Muscle of leg (tissue), 3 donors: ENCODE measurements at regions not wholly inside any gene's neighbourhood (a gene's known extent, or its start where the extent isn't known, plus 50 kb on each side); places are given as distances from the start of the nearest gene placed in this dataset.
"Not testable (repeated sequence)": the region's sequence is repeated elsewhere in the genome, so short reads cannot be mapped to it uniquely, and the experiment has no call there.

Experiments
- DNase-seq: peaks from one replicate; pipeline ENCODE4 v3.0.0; 2013
- H3K27ac ChIP-seq: one replicate; pipeline ENCODE4 v1.5.1; 2013; ENCODE audit warnings: mild to moderate bottlenecking, low read length, control low read depth
- H3K27me3 ChIP-seq: one replicate; pipeline ENCODE4 v1.6.1; 2013; ENCODE audit warnings: low read length; ENCODE audit not compliant: control insufficient read depth, insufficient read depth
- H3K36me3 ChIP-seq: one replicate; pipeline ENCODE4 v1.6.1; 2013; ENCODE audit warnings: low read length; ENCODE audit not compliant: control insufficient read depth, insufficient read depth
- H3K4me1 ChIP-seq: one replicate; pipeline ENCODE4 v1.6.1; 2013; ENCODE audit warnings: low read length; ENCODE audit not compliant: control insufficient read depth, insufficient read depth
- H3K4me3 ChIP-seq: one replicate; pipeline ENCODE4 v1.5.1; 2013; ENCODE audit warnings: low read length, control low read depth
- H3K9me3 ChIP-seq: replicated peaks from 2 replicates; pipeline ENCODE4 v1.6.1; 2013; ENCODE audit warnings: low read depth, low read length; ENCODE audit not compliant: control insufficient read depth
- WGBS: methylation state at CpG from one replicate; pipeline ENCODE4 v1.1.5; 2013; ENCODE audit warnings: missing lambda C conversion rate; ENCODE audit not compliant: insufficient coverage; 5-methylcytosine and 5-hydroxymethylcytosine counted together

GRCh38 chr14:66249544-66249943 is 236.6 kb upstream of the CCDC196 start:
- H3K27me3 ChIP-seq, result no peaks in the 10 kb centered on the region
- no peak overlapping the region for H3K4me3 ChIP-seq
- no peaks in the 10 kb centered on the region for H3K9me3 ChIP-seq
- H3K27ac ChIP-seq, result no peak overlapping the region
- WGBS, result 84% methylated on average over 2 of the region's 3 CpGs
- H3K4me1 ChIP-seq, result no peaks in the 10 kb centered on the region
- DNase-seq, result no peak
- no peaks in the 10 kb centered on the region for H3K36me3 ChIP-seq

DNA sequence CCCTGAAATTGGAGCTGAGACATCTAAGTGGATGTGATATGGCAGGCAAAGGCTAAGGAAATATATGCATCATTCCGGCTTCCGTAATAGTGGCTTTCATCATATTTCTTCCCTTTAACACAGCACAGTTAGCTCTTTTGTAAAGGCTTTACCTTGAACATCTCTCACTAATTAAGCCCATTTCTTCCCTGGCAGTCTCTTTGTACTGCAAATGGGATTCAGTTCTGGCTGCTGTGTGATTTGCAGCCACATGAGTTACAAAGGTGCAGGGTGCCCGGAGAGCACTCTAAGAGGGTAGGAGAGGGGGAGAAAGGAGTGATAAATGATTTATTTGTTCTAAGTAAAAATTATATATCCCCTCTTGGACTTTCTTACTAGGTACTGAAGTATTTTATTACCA is 232.1 kb upstream of the CCDC196 start:
- Histone ChIP-seq H3K4me3 (no peak overlapping the region), H3K27me3 (no peaks in the 10 kb centered on the region), H3K27ac (no peak overlapping the region), H3K9me3 (no peaks in the 10 kb centered on the region), H3K36me3 (no peaks in the 10 kb centered on the region), H3K4me1 (no peaks in the 10 kb centered on the region)
- WGBS, result no CpG with 5 or more reads among the region's 3 CpGs
- DNase-seq, result no peak

- Histone ChIP-seq H3K27me3 (no peaks in the 10 kb centered on the region), H3K9me3 (no peaks in the 10 kb centered on the region), H3K27ac (no peak overlapping the region), H3K4me1 (no peaks in the 10 kb centered on the region), H3K36me3 (no peaks in the 10 kb centered on the region), H3K4me3 (no peak overlapping the region)
- WGBS, result no CpG with 5 or more reads among the region's 1 CpG
- no peak for DNase-seq
These were observed 217.3 kb upstream of the CCDC196 start for GRCh38 chr14:66268802-66269334.

GRCh38 chr14:66272221-66272620 is 213.9 kb upstream of the CCDC196 start:
- H3K27ac ChIP-seq, result no peak overlapping the region
- no peaks in the 10 kb centered on the region for H3K4me1 ChIP-seq
- no CpG with 5 or more reads among the region's 1 CpG for WGBS
- no peaks in the 10 kb centered on the region for H3K27me3 ChIP-seq
- no peaks in the 10 kb centered on the region for H3K36me3 ChIP-seq
- H3K9me3 ChIP-seq, result no peaks in the 10 kb centered on the region
- H3K4me3 ChIP-seq, result no peak overlapping the region
- no peak for DNase-seq

GRCh38 chr14:66273261-66273832 is 212.8 kb upstream of the CCDC196 start:
- H3K27ac ChIP-seq, result no peak overlapping the region
- WGBS, result no CpG with 5 or more reads among the region's 1 CpG
- no peak overlapping the region for H3K4me3 ChIP-seq
- no peaks in the 10 kb centered on the region for H3K27me3 ChIP-seq
- H3K36me3 ChIP-seq, result no peaks in the 10 kb centered on the region
- H3K4me1 ChIP-seq, result no peaks in the 10 kb centered on the region
- no peak for DNase-seq
- no peaks in the 10 kb centered on the region for H3K9me3 ChIP-seq

DNA sequence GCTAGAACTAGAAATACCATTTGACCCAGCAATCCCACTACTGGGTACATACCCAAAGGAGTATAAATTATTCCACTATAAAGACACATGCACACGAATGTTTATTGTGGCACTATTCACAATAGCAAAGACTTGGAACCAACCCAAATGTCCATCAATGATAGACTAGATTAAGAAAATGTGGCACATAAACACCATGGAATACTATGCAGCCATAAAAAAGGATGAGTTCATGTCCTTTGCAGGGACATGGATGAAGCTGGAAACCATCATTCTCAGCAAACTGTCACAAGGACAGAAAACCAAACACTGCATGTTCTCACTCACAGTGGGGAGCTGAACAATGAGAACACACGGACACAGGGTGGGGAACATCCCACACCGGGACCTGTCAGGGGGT is 207.8 kb upstream of the CCDC196 start:
- not testable (repeated sequence) for H3K27ac ChIP-seq, H3K4me1 ChIP-seq, H3K27me3 ChIP-seq, DNase-seq, H3K36me3 ChIP-seq, H3K9me3 ChIP-seq, H3K4me3 ChIP-seq
- no CpG with 5 or more reads among the region's 3 CpGs for WGBS

DNA sequence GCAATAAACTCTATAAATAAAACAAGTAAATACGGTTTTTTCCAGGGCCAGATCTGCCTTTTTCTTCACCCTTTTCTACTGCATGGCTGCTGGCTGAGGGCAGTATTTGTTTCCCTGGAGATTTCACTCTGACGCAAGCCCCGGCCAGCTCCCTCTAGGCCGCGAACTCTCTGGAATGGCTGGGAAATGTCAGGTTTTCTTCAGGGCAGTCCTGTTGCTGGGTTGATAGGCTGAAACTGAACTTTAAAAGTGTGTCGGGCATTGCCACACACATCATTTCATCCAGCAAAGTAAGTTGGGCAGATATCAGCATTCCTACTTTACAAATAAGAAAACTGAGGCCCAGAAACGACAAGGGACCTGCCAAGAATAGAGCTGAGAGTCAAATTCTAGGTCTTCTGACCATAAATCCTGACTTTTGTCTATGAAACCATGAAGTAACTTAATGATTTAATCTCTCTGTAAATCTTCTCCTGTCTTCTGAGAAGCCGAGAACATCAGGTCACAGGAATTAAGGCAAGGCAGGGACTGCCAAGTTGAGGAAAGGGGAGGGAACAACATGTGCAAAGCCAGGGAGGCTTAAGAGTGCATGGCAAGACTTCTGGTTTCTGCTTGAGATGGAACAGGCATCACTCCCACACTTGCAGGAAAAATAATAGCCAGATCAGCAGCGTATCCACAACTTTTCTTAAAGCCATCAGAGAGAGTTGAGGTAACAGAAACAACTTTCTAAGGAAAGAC is 205.0 kb upstream of the CCDC196 start:
- Histone ChIP-seq H3K27me3 (no peaks in the 10 kb centered on the region), H3K4me1 (no peaks in the 10 kb centered on the region), H3K27ac (no peak overlapping the region), H3K9me3 (no peaks in the 10 kb centered on the region), H3K4me3 (no peak overlapping the region), H3K36me3 (no peaks in the 10 kb centered on the region)
- no peak for DNase-seq
- WGBS, result 87% methylated on average over 3 of the region's 9 CpGs

DNA sequence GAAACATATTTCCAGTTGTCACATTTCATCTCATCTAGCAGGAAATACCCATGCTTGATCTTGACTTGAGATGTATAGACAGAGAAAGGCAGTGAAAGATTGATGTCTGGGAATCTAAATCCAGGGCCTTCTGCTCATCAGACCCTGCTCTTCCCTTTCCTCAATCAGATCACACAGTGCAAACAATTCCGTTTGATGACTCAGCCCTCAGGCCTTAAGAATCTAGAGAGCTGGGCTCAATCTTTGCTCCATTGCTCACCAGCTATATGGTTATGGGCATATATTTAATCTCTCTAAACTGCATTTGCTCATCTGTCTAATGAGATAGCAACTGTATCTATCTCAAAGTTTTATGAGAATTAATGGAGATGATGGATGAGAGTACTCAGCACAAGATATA is 201.8 kb upstream of the CCDC196 start:
- no peak for DNase-seq
- Histone ChIP-seq H3K4me1 (no peaks in the 10 kb centered on the region), H3K27me3 (no peaks in the 10 kb centered on the region), H3K9me3 (no peaks in the 10 kb centered on the region), H3K4me3 (no peak overlapping the region), H3K36me3 (no peaks in the 10 kb centered on the region), H3K27ac (no peak overlapping the region)
- WGBS, result no CpG with 5 or more reads among the region's 1 CpG

- Histone ChIP-seq H3K27ac (no peak overlapping the region), H3K4me1 (no peaks in the 10 kb centered on the region), H3K9me3 (no peaks in the 10 kb centered on the region), H3K27me3 (no peaks in the 10 kb centered on the region), H3K36me3 (no peaks in the 10 kb centered on the region), H3K4me3 (no peak overlapping the region)
- no peak for DNase-seq
- WGBS, result 100% methylated on average over 1 of the region's 3 CpGs
These were observed 197.7 kb upstream of the CCDC196 start for GRCh38 chr14:66288511-66288910.

GRCh38 chr14:66291756-66292155 is 194.4 kb upstream of the CCDC196 start:
- H3K27me3 ChIP-seq, result no peaks in the 10 kb centered on the region
- H3K9me3 ChIP-seq, result no peaks in the 10 kb centered on the region
- DNase-seq, result no peak
- H3K27ac ChIP-seq, result no peak overlapping the region
- no peak overlapping the region for H3K4me3 ChIP-seq
- H3K36me3 ChIP-seq, result no peaks in the 10 kb centered on the region
- no peaks in the 10 kb centered on the region for H3K4me1 ChIP-seq
